Activated CD8-positive, alpha-beta memory T cell treated with anti-CD3 and anti-CD28 coated beads, Interleukin-2, amount 50 U/mL, for 24 hours (primary cell): ENCODE measurements at regions not wholly inside any gene's neighbourhood (a gene's known extent, or its start where the extent isn't known, plus 50 kb on each side); places are given as distances from the start of the nearest gene placed in this dataset.

Source experiments
- DNase-seq: peaks from one replicate; pipeline ENCODE4 v3.0.0-alpha.2; 2020; ENCODE audit errors: extremely low read depth

GRCh38 chr13:33745370-33746324 lies 72.3 kb upstream of the RFC3 start:
- DNase-seq = no peak

GRCh38 chr13:33746867-33747266 lies 71.1 kb upstream of the RFC3 start:
- DNase-seq = no peak

- DNase-seq = no peak
Measured at GRCh38 chr13:33751151-33751550, 66.8 kb upstream of the RFC3 start.

- DNase-seq = no peak
Measured at GRCh38 chr13:33752094-33752493, 65.9 kb upstream of the RFC3 start.

- no peak for DNase-seq
Measured at GRCh38 chr13:33752597-33752996, 65.4 kb upstream of the RFC3 start.

- no peak for DNase-seq
Measured at GRCh38 chr13:33756929-33757328, 61.0 kb upstream of the RFC3 start.

GRCh38 chr13:33757713-33758112 lies 60.2 kb upstream of the RFC3 start:
- DNase-seq = no peak

GRCh38 chr13:33758113-33758512 lies 59.8 kb upstream of the RFC3 start:
- DNase-seq = no peak

GRCh38 chr13:33761740-33762139 lies 56.2 kb upstream of the RFC3 start:
- DNase-seq = no peak

- DNase-seq = no peak
Measured at GRCh38 chr13:33763021-33763420, 54.9 kb upstream of the RFC3 start.

GRCh38 chr13:33764716-33765115 lies 53.2 kb upstream of the RFC3 start:
- no peak for DNase-seq

GRCh38 chr13:33766329-33767123 lies 51.4 kb upstream of the RFC3 start:
- DNase-seq = no peak

GRCh38 chr13:33767140-33767539 lies 50.8 kb upstream of the RFC3 start:
- no peak for DNase-seq
